22Rv1 (cell line): ENCODE measurements at regions not wholly inside any gene's neighbourhood (a gene's known extent, or its start where the extent isn't known, plus 50 kb on each side); places are given as distances from the start of the nearest gene placed in this dataset.

Experiments used
- CTCF ChIP-seq: fragments of 450-650 bp; IDR thresholded peaks from 2 replicates; pipeline ENCODE4 v1.5.1; 2017; ENCODE audit warnings: mild to moderate bottlenecking
- ZFX ChIP-seq: fragments of 450-650 bp; IDR thresholded peaks from 2 replicates; pipeline ENCODE4 v1.6.1; 2017; ENCODE audit warnings: antibody characterized with exemption, borderline replicate concordance

GRCh38 chr4:83771113-83771705, 235.3 kb downstream of the GPAT3 start:
- TF ChIP-seq CTCF, result peak; percentile 86
- TF ChIP-seq ZFX, result no peak
